ENCODE measurements at regions not wholly inside any gene's neighbourhood (a gene's known extent, or its start where the extent isn't known, plus 50 kb on each side); places are given as distances from the start of the nearest gene placed in this dataset.
"Not testable (repeated sequence)": the region's sequence is repeated elsewhere in the genome, so short reads cannot be mapped to it uniquely, and the experiment has no call there.

GRCh38 chr2:89231241-89231640 lies 539.8 kb downstream of the RPIA start:
- 7% methylated on average over 1 of the region's 2 CpGs for WGBS
- DNase-seq (ENCODE audit: extremely low spot score); H3K27ac ChIP-seq (replicated peaks in 1 of 4); intact Hi-C loops (cut with DNase I); H3K27me3 ChIP-seq; H3K4me3 ChIP-seq; H3K4me1 ChIP-seq; H3K36me3 ChIP-seq; H3K9me3 ChIP-seq: not testable (repeated sequence)
- TF ChIP-seq CTCF (IDR thresholded peaks at IDR 0.05), result peak in 1 of 3 experiments; percentile 8

- intact Hi-C loops (cut with DNase I); H3K4me3 ChIP-seq; DNase-seq (ENCODE audit: extremely low spot score); H3K9me3 ChIP-seq; H3K27me3 ChIP-seq; H3K36me3 ChIP-seq; H3K4me1 ChIP-seq; H3K27ac ChIP-seq (replicated peaks in 1 of 4): not testable (repeated sequence)
- 44% methylated on average over 3 of the region's 4 CpGs for WGBS
Observed at GRCh38 chr2:89233931-89234330, 542.5 kb downstream of the RPIA start.

- H3K4me1 ChIP-seq; H3K4me3 ChIP-seq; H3K27me3 ChIP-seq; DNase-seq (ENCODE audit: extremely low spot score); H3K36me3 ChIP-seq; H3K27ac ChIP-seq (replicated peaks in 1 of 4); H3K9me3 ChIP-seq; intact Hi-C loops (cut with DNase I): not testable (repeated sequence)
- 60% methylated on average over 1 of the region's 3 CpGs for WGBS
Observed at GRCh38 chr2:89234818-89235466, 543.5 kb downstream of the RPIA start.

- intact Hi-C loops (cut with DNase I); DNase-seq (ENCODE audit: extremely low spot score): not testable (repeated sequence)
Observed at GRCh38 chr2:89236832-89237450, 545.5 kb downstream of the RPIA start.

GRCh38 chr2:89237783-89238182 lies 546.3 kb downstream of the RPIA start:
- H3K27ac ChIP-seq (replicated peaks in 1 of 4); H3K4me1 ChIP-seq; DNase-seq (ENCODE audit: extremely low spot score); H3K36me3 ChIP-seq; H3K4me3 ChIP-seq; intact Hi-C loops (cut with DNase I); H3K27me3 ChIP-seq; H3K9me3 ChIP-seq: not testable (repeated sequence)
- no CpG with 5 or more reads among the region's 4 CpGs for WGBS

More at GRCh38 chr2:89236832-89237450, 545.5 kb downstream of the RPIA start:
- not testable (repeated sequence) for H3K9me3 ChIP-seq; H3K36me3 ChIP-seq; H3K27me3 ChIP-seq; H3K27ac ChIP-seq (replicated peaks in 1 of 4); H3K4me3 ChIP-seq; H3K4me1 ChIP-seq
- WGBS, result no CpG with 5 or more reads among the region's 6 CpGs

- H3K36me3 ChIP-seq; intact Hi-C loops (cut with DNase I); DNase-seq (ENCODE audit: extremely low spot score); H3K9me3 ChIP-seq; H3K27ac ChIP-seq (replicated peaks in 1 of 4); H3K27me3 ChIP-seq; H3K4me3 ChIP-seq; H3K4me1 ChIP-seq: not testable (repeated sequence)
- 42% methylated on average over 4 of the region's 4 CpGs for WGBS
Observed at GRCh38 chr2:89243114-89243700, 551.7 kb downstream of the RPIA start.

GRCh38 chr2:89244407-89244806 lies 552.9 kb downstream of the RPIA start:
- H3K9me3 ChIP-seq; H3K27ac ChIP-seq (replicated peaks in 1 of 4); H3K36me3 ChIP-seq; H3K27me3 ChIP-seq; intact Hi-C loops (cut with DNase I); H3K4me3 ChIP-seq; H3K4me1 ChIP-seq: not testable (repeated sequence)
- peak; percentile 50 for DNase-seq (ENCODE audit: extremely low spot score)

GRCh38 chr2:89245478-89245877 lies 554.0 kb downstream of the RPIA start:
- not testable (repeated sequence) for H3K27ac ChIP-seq (replicated peaks in 1 of 4)

GRCh38 chr2:89246027-89246426 lies 554.6 kb downstream of the RPIA start:
- intact Hi-C loops (cut with DNase I), result not testable (repeated sequence)

More at GRCh38 chr2:89245478-89245877, 554.0 kb downstream of the RPIA start:
- H3K4me3 ChIP-seq; DNase-seq (ENCODE audit: extremely low spot score); H3K9me3 ChIP-seq; H3K36me3 ChIP-seq; intact Hi-C loops (cut with DNase I); H3K4me1 ChIP-seq; H3K27me3 ChIP-seq: not testable (repeated sequence)
- WGBS, result 65% methylated on average over 1 of the region's 1 CpG

GRCh38 chr2:89246620-89247019 lies 555.1 kb downstream of the RPIA start:
- H3K9me3 ChIP-seq; intact Hi-C loops (cut with DNase I): not testable (repeated sequence)
- WGBS, result 49% methylated on average over 2 of the region's 2 CpGs

More at GRCh38 chr2:89246027-89246426, 554.6 kb downstream of the RPIA start:
- H3K36me3 ChIP-seq; H3K9me3 ChIP-seq; H3K27ac ChIP-seq (replicated peaks in 1 of 4); H3K4me3 ChIP-seq; H3K4me1 ChIP-seq; DNase-seq (ENCODE audit: extremely low spot score); H3K27me3 ChIP-seq: not testable (repeated sequence)
- WGBS, result 72% methylated on average over 3 of the region's 4 CpGs

GRCh38 chr2:89255013-89255412 lies 563.5 kb downstream of the RPIA start:
- intact Hi-C loops (cut with DNase I); H3K27ac ChIP-seq (replicated peaks in 1 of 4); H3K27me3 ChIP-seq; H3K36me3 ChIP-seq; H3K9me3 ChIP-seq; H3K4me3 ChIP-seq; H3K4me1 ChIP-seq; DNase-seq (ENCODE audit: extremely low spot score): not testable (repeated sequence)
- WGBS, result 91% methylated on average over 3 of the region's 3 CpGs

More at GRCh38 chr2:89246620-89247019, 555.1 kb downstream of the RPIA start:
- H3K4me1 ChIP-seq; H3K27ac ChIP-seq (replicated peaks in 1 of 4); H3K36me3 ChIP-seq; H3K4me3 ChIP-seq; H3K27me3 ChIP-seq; DNase-seq (ENCODE audit: extremely low spot score): not testable (repeated sequence)

- H3K4me1 ChIP-seq; H3K9me3 ChIP-seq; H3K27me3 ChIP-seq; H3K27ac ChIP-seq (replicated peaks in 1 of 4); H3K36me3 ChIP-seq; DNase-seq (ENCODE audit: extremely low spot score); intact Hi-C loops (cut with DNase I); H3K4me3 ChIP-seq: not testable (repeated sequence)
- 20% methylated on average over 1 of the region's 4 CpGs for WGBS
Observed at GRCh38 chr2:89273443-89273842, 582.0 kb downstream of the RPIA start.
